ENCODE measurements at regions not wholly inside any gene's neighbourhood (a gene's known extent, or its start where the extent isn't known, plus 50 kb on each side); places are given as distances from the start of the nearest gene placed in this dataset.

DNA sequence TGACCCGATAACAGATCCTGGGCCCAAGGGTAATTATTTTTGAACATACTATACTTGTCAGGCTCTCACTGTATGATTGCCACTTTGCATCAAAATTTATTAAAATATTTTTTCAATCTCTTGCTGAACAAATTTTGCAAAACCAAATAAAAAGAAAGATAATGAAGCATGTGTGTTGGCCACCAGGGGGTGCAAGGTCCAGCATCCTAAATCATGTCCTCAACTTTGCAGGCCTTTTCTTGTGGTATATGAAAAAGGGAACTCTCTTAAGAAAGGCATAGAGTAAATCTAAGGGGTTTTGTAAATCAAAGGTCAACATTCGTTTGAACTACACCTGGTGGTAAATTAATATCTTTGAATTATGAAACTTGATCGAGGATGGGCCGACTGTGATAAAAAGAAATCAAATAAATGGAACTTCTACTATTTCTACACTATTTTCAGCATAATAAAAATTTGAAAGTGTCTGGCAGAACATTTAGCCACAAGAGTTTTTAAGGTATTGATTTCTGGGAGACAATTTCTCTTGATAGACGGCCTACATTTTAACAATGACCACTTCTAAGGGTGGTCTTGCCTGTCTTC is 676.5 kb downstream of the DMRTA1 start:
- WGBS, 2 donors = 68 to 74% methylated on average over 5 of the region's 5 CpGs
- intact Hi-C loops (cut with DNase I; ENCODE audit: low total_unique reads) = no loop called here
- no peak for DNase-seq (ENCODE audit: low spot score in 2 of 2)
- no peak overlapping the region for H3K4me3 ChIP-seq (ENCODE audit: low read depth, poor library complexity, severe bottlenecking)
- no peak for TF ChIP-seq POLR2A (IDR thresholded peaks at IDR 0.05)
- TF ChIP-seq, protein P1, sequence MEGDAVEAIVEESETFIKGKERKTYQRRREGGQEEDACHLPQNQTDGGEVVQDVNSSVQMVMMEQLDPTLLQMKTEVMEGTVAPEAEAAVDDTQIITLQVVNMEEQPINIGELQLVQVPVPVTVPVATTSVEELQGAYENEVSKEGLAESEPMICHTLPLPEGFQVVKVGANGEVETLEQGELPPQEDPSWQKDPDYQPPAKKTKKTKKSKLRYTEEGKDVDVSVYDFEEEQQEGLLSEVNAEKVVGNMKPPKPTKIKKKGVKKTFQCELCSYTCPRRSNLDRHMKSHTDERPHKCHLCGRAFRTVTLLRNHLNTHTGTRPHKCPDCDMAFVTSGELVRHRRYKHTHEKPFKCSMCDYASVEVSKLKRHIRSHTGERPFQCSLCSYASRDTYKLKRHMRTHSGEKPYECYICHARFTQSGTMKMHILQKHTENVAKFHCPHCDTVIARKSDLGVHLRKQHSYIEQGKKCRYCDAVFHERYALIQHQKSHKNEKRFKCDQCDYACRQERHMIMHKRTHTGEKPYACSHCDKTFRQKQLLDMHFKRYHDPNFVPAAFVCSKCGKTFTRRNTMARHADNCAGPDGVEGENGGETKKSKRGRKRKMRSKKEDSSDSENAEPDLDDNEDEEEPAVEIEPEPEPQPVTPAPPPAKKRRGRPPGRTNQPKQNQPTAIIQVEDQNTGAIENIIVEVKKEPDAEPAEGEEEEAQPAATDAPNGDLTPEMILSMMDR (IDR thresholded peaks at IDR 0.05) = no peak

DNA sequence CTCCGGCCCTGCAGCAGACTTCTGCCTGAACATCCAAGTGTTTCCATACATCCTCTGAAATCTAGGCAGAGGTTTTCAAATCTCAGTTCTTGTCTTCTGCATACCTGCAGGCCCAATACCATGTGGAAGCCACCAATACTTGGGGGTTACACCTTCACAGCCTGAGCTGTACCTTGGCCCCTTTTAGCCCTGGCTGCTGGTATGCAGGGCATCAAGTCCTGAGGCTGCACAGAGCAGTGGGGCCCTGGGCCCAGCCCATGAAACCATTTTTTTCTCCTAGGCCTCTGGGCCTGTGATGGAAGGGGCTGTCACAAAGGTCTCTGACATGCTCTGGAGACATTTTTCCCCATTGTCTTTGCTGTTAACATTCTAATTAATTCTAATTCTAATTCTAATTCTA is 680.6 kb downstream of the ELAVL2 start:
- WGBS, 2 donors = 80 to 100% methylated on average over 1 of the region's 1 CpG
- intact Hi-C loops (cut with DNase I; ENCODE audit: low total_unique reads) = no loop called here
- DNase-seq (ENCODE audit: low spot score in 2 of 2) = peak in 1 of 2 donors; percentile 60
- no peak overlapping the region for H3K4me3 ChIP-seq (ENCODE audit: low read depth, poor library complexity, severe bottlenecking)
- TF ChIP-seq POLR2A (IDR thresholded peaks at IDR 0.05) = no peak

DNA sequence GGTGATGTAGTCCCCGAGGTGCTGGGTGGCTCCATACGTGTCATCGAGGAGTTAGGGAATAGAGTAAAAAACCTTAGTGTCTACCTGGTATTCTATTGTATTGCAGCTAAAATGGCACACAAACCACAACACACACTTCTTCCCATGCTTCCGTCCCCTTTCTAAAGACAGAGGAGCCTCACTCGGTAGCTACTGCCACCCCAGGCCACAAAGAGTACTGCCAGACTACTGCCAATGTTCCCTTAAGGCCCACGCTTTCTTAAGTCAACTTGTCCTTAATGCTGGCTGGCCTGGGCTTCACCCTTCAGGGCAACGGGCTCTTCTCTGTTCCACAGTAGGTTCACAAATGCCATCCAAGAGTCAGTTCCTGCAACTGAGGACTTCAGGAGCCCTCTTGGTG is 673.0 kb downstream of the ELAVL2 start:
- intact Hi-C loops (cut with DNase I; ENCODE audit: low total_unique reads) = no loop called here
- 87 to 91% methylated on average over 7 of the region's 7 CpGs for WGBS, 2 donors
- DNase-seq (ENCODE audit: low spot score in 2 of 2) = no peak

DNA sequence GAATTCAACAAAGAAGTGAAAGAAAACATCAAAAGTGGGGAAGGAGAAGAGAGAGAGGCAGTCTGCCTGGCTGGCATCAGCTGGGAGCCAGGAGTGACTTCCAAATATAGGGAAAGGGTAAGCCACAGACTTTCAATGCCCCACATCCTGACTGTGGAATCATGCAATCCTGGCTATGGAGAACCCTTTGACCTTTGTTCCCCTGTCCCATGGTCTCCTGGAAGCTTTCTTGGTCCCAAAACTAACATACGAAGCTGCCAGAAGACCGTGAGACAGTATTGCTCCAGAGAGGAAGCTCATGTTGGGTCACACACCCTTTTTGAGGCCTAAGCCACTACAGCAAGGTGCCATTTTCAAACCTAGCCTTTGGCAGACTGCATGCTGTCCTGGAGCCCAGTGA is 665.5 kb downstream of the ELAVL2 start:
- no peak for TF ChIP-seq POLR2A (IDR thresholded peaks at IDR 0.05)
- TF ChIP-seq, protein P1 (IDR thresholded peaks at IDR 0.05) = no peak
- WGBS, 2 donors = 81 to 93% methylated on average over 2 of the region's 2 CpGs
- DNase-seq (ENCODE audit: low spot score in 2 of 2) = no peak
- no peak overlapping the region for H3K4me3 ChIP-seq (ENCODE audit: low read depth, poor library complexity, severe bottlenecking)
- intact Hi-C loops (cut with DNase I; ENCODE audit: low total_unique reads) = no loop called here

More for the DNA sequence above, 673.0 kb downstream of the ELAVL2 start:
- TF ChIP-seq, protein P1 (IDR thresholded peaks at IDR 0.05) = no peak
- no peak for TF ChIP-seq POLR2A (IDR thresholded peaks at IDR 0.05)
- H3K4me3 ChIP-seq (ENCODE audit: low read depth, poor library complexity, severe bottlenecking) = no peak overlapping the region

DNA sequence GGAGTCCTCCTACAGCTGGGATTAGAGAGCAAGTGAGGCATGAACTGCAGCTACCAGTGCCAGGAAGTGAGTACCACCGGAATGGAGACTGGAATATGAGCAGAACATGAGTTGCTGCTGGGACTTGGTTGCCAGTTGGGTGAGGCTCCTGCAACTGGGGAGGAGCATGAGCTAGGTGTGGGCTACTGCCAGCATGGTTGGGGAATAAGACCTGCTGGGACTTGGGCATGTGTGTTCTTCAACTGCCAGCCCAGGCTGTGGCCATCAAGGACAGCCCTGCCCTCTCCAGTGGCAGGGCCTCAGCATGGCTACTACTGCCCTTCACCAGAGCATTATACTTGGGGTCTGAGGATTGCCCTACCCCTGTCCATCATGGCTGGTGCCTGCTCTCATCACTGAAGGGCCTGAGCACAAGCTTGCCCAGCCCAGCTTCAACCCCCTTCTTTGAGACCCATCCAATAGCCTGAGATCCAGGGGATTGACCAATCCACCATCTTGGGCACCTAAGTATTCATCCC is 665.0 kb downstream of the ELAVL2 start:
- TF ChIP-seq, protein P1 (IDR thresholded peaks at IDR 0.05) = no peak
- TF ChIP-seq POLR2A (IDR thresholded peaks at IDR 0.05) = no peak
- WGBS, 2 donors = 64 to 69% methylated on average over 1 of the region's 1 CpG
- no peak for DNase-seq (ENCODE audit: low spot score in 2 of 2)
- H3K4me3 ChIP-seq (ENCODE audit: low read depth, poor library complexity, severe bottlenecking) = no peak overlapping the region
- intact Hi-C loops (cut with DNase I; ENCODE audit: low total_unique reads) = no loop called here

DNA sequence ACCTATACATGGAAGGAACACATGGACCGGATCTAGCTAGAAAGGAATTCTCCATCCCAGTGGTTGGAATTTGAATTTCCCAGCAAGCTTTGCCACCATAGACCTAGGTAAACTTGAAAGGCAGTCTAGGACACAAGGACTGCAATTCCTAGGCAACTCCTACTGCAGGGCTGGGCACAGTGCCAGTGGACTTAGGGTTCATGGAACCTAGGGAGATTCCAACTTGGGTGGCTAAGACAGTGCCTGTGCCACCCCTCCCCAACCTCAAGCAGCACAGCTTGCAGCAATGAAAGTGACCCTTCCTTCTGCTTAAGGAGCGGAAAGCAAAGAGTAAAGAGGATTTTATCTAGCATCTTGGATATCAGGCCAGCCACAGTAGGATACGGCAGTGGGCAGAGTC is 663.3 kb downstream of the ELAVL2 start:
- no peak for TF ChIP-seq POLR2A (IDR thresholded peaks at IDR 0.05)
- TF ChIP-seq, protein P1 (IDR thresholded peaks at IDR 0.05) = no peak
- intact Hi-C loops (cut with DNase I; ENCODE audit: low total_unique reads) = no loop called here
- 87 to 91% methylated on average over 3 of the region's 3 CpGs for WGBS, 2 donors
- no peak overlapping the region for H3K4me3 ChIP-seq (ENCODE audit: low read depth, poor library complexity, severe bottlenecking)
- no peak for DNase-seq (ENCODE audit: low spot score in 2 of 2)

Data from lower leg skin (tissue), 4 donors.